Activated CD8-positive, alpha-beta memory T cell treated with anti-CD3 and anti-CD28 coated beads for 48 hours (primary cell): ENCODE measurements at regions not wholly inside any gene's neighbourhood (a gene's known extent, or its start where the extent isn't known, plus 50 kb on each side); places are given as distances from the start of the nearest gene placed in this dataset.

Experiments
- DNase-seq, 3 experiments: peaks; one replicate each; pipeline ENCODE4 v3.0.0-alpha.2; 2020; ENCODE audit warnings: low read depth in 2 of 3, low spot score in 2 of 3

DNA sequence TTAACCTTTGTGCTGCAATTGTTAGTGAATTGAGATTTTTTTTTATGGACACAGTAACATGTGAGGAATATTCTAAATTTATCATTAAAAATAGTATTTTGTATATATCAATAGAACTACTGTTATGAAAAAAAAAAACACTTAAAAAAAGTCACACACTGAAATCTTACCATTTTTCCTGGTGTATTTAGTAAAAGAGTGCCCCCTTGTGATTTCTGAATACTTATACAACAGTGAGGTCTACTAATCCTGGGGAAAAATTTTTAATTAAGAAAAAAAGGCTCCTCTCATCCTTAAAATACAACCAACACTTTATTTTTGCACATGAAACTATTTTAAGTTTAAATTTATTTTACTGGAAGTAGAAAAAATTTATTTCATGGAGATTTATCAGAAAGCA, 56.4 kb upstream of the SPOCK3 start:
- no peak for DNase-seq

DNA sequence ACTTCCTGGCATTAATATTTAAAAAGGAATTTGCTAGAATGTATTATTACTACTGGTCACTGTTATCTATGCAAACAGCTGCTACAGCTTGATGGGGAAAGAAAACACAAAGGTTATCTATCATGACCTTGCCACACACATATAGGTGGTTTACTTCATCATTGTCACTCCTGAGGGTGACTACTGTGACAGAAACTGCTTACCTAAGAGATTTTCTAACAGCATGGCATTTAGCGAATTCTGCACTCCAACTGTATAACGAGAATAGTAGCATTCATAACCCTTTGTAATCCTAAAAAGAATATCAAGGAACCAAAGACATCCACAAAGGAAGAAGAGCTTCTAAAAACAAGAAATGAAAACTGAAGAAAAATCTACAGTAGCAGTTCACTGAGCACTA, 74.6 kb upstream of the SPOCK3 start:
- DNase-seq: no peak

DNA sequence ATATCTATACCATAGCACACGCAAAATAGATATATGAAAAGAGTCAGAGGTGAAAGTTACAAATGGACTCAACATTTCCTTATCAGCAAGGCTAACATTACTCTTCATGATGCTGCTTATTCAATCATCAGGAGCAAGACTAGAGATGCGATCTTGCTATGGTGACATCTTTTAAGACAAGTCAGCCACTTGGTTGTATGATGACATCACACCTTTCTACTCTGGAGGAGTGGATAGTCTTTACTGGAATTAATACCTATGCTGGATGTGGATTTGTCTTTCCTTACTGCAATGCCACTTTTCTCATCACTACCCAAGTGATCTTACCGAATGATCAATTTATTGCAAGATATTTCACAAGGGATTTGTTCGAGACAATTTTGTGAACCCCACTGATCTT, 87.0 kb upstream of the SPOCK3 start:
- no peak for DNase-seq

DNA sequence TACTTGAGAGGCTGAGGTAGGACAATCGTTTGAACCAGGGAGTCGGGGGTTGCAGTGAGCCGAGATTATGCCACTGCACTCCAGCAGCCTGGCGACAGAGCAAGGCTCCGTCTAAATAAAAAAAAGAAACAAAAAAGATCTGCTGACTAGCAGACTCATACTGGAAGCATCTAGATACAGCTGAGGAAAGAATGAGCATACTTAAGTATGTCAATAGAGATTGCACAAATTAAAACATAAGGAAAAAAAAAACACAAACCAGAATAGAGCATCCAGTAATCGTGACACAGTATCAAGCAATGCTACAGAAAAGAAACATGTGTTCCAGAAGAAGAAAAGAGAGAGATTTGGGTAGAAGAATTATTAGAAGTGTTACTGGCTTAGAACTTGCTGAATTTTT, 105.5 kb upstream of the SPOCK3 start:
- no peak for DNase-seq

DNA sequence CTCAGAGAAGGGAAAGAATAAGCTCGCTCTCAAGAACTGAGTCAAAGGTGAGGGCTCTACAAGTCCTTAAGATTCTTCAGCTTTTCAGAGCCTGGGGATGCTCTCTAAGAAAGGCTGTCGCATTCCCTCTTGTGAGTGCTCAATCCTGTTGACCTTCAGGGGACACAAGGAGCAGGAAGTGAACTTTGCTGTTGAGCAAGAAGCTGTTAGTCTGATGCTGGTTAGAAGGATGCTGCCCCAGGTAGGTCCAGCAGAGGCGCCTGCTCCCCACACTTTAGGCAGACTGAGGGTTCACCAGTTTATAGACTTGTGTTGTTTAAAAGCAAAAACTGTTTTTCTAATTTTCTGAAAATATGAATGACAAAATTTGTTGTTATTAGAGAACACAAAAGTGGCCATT, 125.4 kb upstream of the SPOCK3 start:
- no peak for DNase-seq

DNA sequence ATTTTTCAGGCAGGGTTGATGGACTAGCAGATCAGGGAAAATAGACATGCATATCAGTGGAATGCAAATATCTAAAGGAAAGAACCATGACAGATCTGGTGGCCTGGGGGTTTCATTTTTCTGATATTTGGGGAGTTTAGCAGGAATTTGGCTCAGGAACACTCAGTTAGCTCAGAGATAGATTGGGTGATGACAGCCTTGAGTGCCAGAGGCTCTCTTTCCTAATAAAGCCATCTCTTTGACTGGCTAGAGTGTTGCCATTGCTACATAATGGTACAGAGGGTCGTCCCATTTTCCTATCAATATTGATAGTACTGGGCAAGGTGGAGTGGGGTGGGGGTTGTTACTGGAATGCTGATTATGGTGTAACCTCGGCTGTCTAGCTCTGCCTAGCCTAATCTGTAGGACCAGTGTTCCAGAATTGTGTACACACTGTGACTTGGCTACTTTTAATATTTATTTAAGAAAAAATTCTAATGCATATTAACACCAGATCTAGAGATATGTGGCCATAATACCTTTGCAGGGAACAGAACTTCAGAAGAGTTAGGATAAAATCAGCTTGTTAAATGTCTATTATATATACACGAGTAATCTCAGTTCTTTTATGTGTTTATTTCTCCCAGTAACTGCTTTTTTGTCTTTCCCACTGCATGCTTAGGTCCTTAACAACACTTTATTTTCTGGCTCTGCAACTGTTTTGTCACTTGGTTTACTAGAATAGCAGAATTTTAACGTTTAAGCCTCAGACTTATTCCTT, 145.0 kb upstream of the SPOCK3 start:
- no peak for DNase-seq

DNA sequence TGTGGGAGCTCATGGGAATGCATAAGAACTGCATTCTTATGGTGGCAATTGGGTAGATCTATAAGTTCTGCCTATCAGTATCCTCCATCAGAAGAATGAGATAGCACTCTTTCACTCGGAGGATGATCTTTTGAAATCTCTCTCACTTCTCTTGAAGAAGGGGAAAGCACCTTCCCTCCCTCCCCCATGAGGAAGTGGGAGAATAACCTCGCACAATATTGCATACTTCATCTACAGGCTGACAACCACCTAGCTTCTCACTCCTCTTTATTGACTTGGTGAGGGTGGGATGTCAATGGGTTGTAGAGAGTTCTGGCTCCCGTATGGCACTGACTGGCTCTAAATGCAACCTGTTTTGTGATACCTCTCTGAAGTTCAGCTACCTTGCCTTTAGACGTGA, 146.7 kb upstream of the SPOCK3 start:
- no peak for DNase-seq

DNA sequence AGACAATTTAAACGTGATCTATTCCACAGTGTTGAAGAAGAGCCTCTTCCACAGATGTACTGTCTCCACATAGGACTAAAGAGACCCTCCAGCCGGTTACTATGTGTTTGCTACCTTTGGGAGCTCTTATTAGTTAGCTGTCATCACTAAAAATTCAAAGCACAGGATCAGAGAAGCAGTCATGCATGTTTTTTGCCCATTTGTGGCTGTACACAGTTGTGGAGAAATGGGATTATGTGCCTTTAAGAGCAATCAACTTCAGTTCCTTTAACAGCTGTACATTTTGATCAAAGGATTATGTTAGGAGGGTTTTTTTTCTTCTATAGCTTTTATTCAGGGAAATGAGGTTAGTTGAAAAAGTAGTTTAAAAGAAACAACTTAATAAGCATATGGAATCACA, 149.0 kb upstream of the SPOCK3 start:
- DNase-seq: no peak

DNA sequence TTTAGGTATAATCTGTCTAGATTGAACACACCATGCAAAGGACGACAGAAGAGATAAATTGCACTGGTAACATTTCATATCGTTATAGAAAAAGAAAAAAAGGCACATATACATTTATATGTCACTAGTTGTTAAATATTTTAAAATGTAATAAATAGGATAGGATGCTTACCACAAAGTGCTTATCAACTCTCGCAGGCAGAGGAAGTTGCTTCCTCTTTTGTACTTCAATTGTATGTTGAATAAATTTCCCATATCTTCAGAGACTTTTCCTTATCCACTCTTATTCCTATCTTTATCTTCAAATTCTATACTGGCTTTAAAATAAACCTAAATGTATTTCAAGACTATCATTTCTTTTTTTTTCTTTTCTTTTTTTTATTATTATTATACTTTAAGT, 163.3 kb upstream of the SPOCK3 start:
- DNase-seq: no peak

DNA sequence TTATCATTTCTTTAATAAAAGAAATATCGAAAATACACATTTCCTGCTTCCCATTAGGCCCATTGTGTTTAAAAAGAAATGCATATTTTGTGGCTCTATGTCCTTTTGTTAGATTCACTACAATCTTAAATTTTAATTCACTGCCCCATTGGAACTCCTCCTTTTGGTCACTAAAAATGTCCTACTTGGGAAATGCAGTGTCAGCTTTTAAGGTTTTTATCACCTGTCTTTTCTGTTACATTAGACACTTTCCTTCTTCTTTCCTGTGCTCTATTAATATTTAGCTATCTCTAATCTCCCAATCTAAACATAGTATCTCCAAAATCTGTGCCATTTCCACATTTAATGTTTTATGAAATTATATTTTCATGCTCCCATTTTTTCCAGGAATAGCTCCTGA, 164.9 kb upstream of the SPOCK3 start:
- DNase-seq: no peak

DNA sequence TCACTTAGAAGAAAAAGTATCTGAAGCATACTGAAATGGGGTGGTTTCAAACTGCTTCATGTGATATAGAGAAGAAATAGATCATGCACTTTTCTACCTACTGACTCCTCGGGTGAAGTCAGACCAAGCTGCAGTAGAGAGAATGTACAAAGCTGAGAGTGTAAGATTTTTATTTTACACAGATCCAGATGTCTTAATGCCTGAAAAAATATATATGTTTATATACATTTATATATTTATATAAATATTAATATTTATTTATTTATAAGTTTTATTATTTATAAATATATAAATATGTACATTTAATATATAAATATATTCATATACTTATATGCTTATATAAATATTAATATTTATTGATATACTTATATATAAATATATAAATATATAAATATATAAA, 171.9 kb upstream of the SPOCK3 start:
- no peak for DNase-seq

DNA sequence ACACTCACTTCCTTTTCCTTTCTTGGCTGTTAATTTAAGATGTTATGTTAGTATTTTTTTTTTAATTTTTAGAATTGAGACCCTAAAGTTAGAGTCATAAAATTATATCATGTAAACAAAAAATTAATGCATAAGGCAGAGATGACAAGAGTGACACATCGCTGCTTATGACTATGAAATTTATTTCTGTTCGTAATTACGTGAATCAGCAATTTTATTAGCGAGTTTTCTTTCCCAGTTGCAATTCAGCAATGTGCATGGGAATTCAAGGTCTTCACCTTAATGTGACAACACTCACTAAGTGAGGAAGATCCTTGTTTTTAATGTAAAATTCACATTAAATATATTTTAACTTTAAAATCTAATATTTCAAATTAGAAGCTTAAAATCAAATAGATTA, 181.2 kb upstream of the SPOCK3 start:
- no peak for DNase-seq

DNA sequence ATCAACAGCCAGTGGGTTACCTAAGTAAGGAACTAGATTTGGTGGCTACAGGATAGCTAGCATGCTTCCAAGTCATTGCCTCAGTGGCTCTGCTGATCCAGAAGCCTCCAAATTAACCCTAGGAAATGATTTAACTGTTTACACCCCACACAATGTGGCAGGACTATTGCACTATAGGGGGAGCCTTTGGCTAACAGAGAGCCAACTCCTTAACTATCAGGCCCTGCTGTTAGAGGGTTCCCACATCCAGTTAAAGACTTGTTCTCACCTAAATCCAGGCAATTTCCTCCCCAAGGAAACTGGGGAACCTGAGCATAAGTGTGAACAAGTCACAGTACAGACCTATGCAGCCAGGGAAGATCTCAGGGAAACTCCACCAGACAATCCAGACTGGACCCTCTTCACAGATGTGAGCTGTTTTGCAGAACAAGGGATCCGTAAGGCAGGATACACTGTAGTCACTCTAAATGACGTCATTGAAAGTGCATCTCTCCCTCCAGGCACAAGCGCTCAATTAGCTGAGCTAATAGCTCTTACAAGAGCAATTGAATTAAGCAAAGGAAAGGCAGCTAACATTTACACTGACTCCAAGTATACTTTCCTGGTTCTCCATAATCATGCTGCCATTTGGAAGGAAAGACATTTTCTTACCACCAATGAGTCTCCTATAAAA, 185.3 kb upstream of the SPOCK3 start:
- no peak for DNase-seq

DNA sequence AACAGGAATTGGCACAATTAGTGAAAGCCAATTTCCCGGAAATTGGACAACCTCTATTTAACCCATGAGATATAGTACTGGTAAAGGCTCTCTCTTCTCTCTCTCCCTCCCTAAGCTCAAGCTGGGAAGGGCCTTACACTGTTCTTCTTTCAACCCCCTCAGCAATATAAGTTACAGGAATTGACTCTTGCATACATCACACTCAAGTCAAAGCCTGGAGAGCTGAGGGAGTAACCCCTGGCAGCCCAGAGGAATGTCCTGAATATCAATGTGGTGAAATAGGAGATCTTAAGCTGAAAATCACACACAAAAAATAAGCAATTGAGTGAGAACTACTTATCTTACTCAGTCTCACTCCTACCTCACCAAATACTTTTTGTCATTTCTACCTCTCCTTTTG, 186.9 kb upstream of the SPOCK3 start:
- DNase-seq: no peak

DNA sequence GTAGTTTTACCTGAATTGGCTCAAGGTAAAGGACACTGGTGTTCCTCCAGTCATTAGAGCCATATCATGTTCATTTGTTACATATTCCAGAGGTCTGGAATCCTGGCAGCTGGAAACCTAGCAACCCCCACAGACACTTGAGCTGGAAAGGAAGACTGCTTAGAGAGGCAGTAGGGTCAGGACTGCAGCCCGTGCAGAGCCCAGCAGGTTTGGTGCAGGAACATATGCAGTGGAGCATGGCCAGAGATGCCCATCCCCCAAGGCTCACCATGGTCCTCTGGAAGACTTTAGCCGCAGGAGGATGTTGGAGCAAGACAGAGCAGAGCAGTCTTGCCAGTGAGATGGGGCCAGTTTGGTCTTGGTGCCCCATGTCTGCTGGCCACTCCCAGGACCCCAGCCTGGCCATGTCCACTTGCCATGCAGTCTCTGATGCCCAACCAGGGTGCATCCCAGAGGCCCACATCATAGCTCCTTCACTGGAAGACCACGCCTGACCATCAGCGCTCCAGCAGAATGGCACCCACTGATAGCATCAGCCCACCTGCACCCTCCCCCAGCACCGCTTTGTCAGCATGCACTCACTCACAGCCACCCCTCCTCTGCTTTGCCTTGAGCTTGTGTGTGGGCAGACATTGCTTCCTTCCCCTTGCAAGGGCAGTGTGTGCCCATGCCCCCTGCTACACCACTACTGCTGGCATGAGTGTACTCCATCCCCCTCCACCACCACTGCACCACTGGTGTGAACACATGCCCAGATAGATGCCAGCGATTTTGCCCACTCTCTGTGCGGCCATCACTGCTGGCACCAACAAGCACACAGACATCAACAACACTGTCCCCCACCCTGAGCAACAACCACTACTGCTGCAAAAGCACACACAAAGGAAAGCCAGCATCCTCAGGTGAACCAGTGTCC, 190.3 kb upstream of the SPOCK3 start:
- DNase-seq: no peak

DNA sequence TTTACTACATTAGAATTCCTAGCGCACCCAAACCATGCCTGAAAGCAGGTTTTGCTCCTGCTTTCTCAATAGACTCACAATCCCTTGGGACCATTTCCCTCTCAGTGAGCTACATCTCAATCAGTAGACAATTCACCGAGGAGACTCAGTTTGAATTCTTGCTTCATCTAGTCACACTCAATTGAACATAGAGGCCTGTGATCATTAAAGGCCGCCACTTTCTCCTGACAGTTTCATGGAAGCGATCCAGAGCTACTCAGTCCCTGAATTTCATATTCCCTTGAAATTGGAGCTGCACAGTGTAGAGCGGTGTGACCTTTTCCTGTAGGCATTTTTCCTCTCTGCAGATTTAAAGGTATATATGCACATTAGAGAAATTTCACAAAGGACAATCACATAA, 193.9 kb upstream of the SPOCK3 start:
- DNase-seq: no peak

DNA sequence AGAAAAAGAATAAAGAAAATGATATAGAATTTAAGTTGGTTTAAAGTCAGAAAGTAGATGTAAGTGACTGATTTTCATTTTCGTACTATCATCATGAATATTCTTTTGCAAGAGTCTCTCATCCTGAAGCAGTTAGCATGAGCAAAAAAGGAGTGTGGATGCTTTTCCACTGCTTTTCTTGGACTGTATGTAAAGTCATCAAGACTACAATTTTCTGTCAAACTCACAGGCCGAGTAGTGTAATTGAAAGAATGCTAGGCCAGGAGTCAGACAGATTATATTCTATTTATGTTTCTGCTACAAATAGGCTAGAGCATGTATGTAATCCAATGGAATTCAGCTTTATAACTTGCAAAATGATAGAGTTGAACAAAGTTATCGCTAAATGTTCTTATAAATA, 197.1 kb upstream of the SPOCK3 start:
- DNase-seq: no peak

DNA sequence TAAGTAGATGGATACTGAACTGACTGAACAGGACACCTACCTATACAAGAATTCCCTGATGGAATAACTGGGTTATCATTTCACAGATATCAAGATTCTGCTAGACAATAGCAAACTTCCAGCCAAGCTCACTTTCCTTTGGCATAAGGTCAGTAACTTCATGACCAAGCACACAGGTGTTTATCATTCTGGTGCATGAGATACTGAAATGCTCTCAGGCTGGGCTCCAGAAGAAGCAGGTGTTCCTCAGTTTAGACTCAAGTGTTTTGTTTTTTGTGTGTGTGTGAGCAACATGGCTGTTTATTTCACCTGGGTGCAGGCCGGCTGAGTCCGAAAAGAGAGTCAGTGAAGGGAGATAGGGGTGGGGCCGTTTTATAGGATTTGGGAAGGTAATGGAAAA, 201.5 kb upstream of the SPOCK3 start:
- no peak for DNase-seq

DNA sequence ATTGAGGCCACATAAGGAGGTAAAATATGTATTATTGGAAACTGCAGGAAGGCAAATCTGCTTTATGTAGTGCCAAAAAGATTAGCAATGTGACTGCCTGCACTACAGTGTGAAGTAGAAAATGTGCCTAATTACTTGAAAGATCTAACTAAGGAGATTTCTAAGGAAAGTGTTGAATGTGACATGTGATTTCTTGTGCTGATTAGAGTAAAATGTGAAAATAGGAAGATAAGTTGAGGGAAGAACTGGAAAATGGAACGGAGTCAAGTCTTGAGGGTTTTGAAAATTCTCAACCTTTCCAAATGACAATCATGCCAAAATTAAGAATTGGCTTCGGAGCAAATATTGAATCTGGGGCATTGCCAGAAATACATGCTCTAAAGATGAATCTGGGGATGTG, 209.5 kb upstream of the SPOCK3 start:
- DNase-seq: no peak

DNA sequence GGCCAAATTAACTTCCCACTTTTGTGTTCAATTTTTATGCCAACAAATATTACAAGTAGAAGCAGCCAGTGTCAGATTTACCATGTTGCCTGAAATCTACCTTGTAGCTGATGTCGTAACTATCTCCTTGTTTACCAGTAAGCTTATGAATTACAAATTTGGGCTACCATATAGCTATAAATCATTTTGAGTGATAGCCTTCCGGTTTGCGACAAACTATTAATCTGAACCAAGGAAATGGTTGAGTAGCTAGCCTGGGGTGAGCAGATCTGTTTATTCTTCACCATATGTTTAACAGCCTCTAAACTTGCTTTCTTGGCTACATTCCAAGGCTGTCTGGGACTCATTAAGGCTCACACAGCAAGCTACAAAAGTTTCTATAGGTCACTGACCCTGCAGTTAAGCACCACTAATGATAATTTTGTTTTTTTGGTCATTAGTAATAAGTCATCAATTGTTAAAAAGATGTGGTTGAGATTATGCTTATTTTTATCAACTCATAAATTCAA, 218.7 kb upstream of the SPOCK3 start:
- no peak for DNase-seq

DNA sequence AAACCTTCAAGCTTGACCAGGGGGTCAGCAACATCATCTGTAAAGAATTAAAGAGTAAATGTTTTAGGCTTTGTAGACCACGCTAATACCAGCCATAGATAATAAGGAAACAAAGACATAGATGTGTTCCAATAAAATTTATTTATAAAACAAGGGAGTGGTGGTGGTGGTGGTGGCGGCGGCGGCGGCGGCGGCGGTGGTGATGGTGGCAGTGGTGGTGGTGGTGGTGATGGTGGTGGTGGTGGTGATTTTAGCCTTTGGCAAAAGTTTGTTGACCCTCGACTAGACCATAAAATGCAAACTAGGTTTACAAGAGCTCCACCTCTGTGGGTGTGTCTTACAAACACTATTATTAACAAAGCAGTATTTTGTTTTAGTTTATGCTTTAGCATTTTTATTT, 222.3 kb upstream of the SPOCK3 start:
- no peak for DNase-seq

DNA sequence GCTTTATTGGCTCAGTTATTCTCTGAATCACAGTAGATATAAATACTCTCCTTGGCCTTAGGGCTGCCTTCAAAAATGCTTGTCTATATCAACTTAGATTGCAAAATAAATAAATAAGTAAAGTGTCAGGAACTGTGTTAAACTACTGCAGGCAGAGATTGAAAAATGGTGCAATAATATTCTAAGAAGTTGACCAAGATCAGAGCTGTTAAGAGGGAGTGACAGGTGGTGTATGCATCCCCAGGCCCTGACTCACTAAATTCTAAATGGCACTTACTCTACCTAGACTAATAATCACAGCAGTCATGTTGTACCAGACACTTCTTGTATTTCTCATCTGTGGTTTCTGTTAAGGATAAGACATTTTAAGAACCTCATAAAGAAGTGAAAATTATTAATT, 235.1 kb upstream of the SPOCK3 start:
- no peak for DNase-seq
